PC-9 (cell line): ENCODE measurements at regions not wholly inside any gene's neighbourhood (a gene's known extent, or its start where the extent isn't known, plus 50 kb on each side); places are given as distances from the start of the nearest gene placed in this dataset.

Experiments
- BruUV-seq: library from RNA; stranded (reverse); fragments of 400-500 nt; replicated peaks from 2 replicates; lab custom pipeline; 2021; lab: Mats Ljungman, UMichigan
- CTCF ChIA-PET: fragments of 300-600 bp; sonication (Branson Sonifier 250); formaldehyde crosslinking; loops from one replicate; lab custom pipeline; 2022; ENCODE audit warnings: antibody characterized with exemption; lab: Charles Lee
- POLR2A ChIA-PET: fragments of 300-600 bp; sonication (Branson Sonifier 250); formaldehyde crosslinking; loops from one replicate; lab custom pipeline; 2022; ENCODE audit warnings: antibody characterized with exemption; ENCODE audit not compliant: unreplicated experiment; lab: Charles Lee
- DNase-seq, 2 experiments: peaks; one replicate each; pipeline versions ENCODE4 v3.0.0 to v3.0.0-alpha.2; 2015 to 2022; ENCODE audit warnings: mixed read lengths in 1 of 2
- H2AFZ ChIP-seq: fragments of 200-600 bp; sonication (generic); 2 replicates; pipeline ENCODE4 v1.8.1; 2017; ENCODE audit warnings: antibody characterized with exemption
- H3F3A ChIP-seq: fragments of 200-600 bp; sonication (generic); 2 replicates; pipeline ENCODE4 v1.8.1; 2017; ENCODE audit warnings: antibody characterized with exemption, mild to moderate bottlenecking, low read depth; ENCODE audit not compliant: insufficient read depth
- H3K27ac ChIP-seq: fragments of 200-600 bp; sonication (generic); 2 replicates; pipeline ENCODE4 v1.6.1; 2016; ENCODE audit warnings: mixed run types
- H3K27me3 ChIP-seq: fragments of 200-600 bp; sonication (generic); 2 replicates; pipeline ENCODE4 v1.6.1; 2016; ENCODE audit warnings: low read depth, mixed run types; ENCODE audit not compliant: insufficient read depth
- H3K36me3 ChIP-seq: fragments of 200-600 bp; sonication (generic); 2 replicates; pipeline ENCODE4 v1.6.1; 2016; ENCODE audit warnings: low read depth, mixed run types
- H3K4me1 ChIP-seq: fragments of 200-600 bp; sonication (generic); replicated peaks from 2 replicates; pipeline ENCODE4 v1.6.1; 2016; ENCODE audit warnings: mixed run types; ENCODE audit not compliant: insufficient read depth
- H3K4me2 ChIP-seq: fragments of 200-600 bp; sonication (generic); 2 replicates; pipeline ENCODE4 v1.6.1; 2017; ENCODE audit warnings: mixed run types
- H3K4me3 ChIP-seq: fragments of 200-600 bp; sonication (generic); 2 replicates; pipeline ENCODE4 v1.6.1; 2016; ENCODE audit warnings: mixed run types
- H3K79me2 ChIP-seq: fragments of 200-600 bp; sonication (generic); 2 replicates; pipeline ENCODE4 v1.6.1; 2017; ENCODE audit warnings: low read depth, mixed run types
- H3K9me2 ChIP-seq: fragments of 200-600 bp; sonication (generic); 2 replicates; pipeline ENCODE4 v1.8.1; 2017; ENCODE audit warnings: mild to moderate bottlenecking; ENCODE audit not compliant: insufficient read depth
- H3K9me3 ChIP-seq: fragments of 200-600 bp; sonication (generic); 2 replicates; pipeline ENCODE4 v1.8.1; 2016; ENCODE audit warnings: low read depth; ENCODE audit not compliant: insufficient read depth
- H4K20me1 ChIP-seq: fragments of 200-600 bp; sonication (generic); 2 replicates; pipeline ENCODE4 v1.8.1; 2017; ENCODE audit not compliant: insufficient read depth
- EZH2 ChIP-seq: fragments of 200-600 bp; sonication (generic); IDR thresholded peaks from 2 replicates; pipeline ENCODE4 v1.8.0; 2017; ENCODE audit warnings: antibody characterized with exemption, low read depth
- intact Hi-C: fragments of 100-400 bp; cut with micrococcal nuclease; formaldehyde crosslinking; loops from one replicate; pipeline ENCODE4 v1.10.0; 2022; ENCODE audit not compliant: unreplicated experiment
- TF ChIP-seq, protein P1 (sequence below): fragments of 200-600 bp; sonication (generic); conservative IDR thresholded peaks from 2 replicates; pipeline ENCODE4 v1.6.1; 2017; ENCODE audit warnings: mixed run types, antibody characterized with exemption, mild to moderate bottlenecking, moderate library complexity

DNA sequence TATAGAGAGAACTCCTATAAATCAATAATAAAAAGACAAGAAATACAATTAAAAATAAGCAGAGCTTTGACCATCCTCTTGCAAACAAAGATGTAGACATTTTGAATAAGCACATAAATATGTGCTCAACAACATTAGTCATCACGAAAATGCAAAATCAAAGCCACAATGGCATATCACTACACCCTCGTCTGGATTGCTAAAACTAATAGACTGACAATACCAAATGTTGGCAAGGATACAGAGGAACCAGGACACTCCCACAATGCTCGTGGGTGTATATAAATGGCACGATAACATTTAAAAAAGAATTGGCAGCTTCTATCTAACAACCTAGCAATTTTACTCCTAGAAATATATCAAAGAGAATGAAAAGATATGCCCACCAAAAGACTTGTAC lies 530.8 kb downstream of the HAPSTR1 start:
- POLR2A ChIA-PET = no interaction called here
- H3K4me2 ChIP-seq = no peak overlapping the region
- no peaks in the 10 kb centered on the region for H3F3A ChIP-seq
- no peak for DNase-seq
- no peak overlapping the region for H3K27ac ChIP-seq
- H3K4me1 ChIP-seq = no peaks in the 10 kb centered on the region
- no TSS peak for BruUV-seq
- H3K36me3 ChIP-seq = no peaks in the 10 kb centered on the region
- intact Hi-C loops = no loop called here
- CTCF ChIA-PET = no interaction called here
- no peak overlapping the region for H3K4me3 ChIP-seq
- TF ChIP-seq EZH2 = no peak
- TF ChIP-seq, protein P1, sequence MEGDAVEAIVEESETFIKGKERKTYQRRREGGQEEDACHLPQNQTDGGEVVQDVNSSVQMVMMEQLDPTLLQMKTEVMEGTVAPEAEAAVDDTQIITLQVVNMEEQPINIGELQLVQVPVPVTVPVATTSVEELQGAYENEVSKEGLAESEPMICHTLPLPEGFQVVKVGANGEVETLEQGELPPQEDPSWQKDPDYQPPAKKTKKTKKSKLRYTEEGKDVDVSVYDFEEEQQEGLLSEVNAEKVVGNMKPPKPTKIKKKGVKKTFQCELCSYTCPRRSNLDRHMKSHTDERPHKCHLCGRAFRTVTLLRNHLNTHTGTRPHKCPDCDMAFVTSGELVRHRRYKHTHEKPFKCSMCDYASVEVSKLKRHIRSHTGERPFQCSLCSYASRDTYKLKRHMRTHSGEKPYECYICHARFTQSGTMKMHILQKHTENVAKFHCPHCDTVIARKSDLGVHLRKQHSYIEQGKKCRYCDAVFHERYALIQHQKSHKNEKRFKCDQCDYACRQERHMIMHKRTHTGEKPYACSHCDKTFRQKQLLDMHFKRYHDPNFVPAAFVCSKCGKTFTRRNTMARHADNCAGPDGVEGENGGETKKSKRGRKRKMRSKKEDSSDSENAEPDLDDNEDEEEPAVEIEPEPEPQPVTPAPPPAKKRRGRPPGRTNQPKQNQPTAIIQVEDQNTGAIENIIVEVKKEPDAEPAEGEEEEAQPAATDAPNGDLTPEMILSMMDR = no peak
- no peak overlapping the region for H2AFZ ChIP-seq
- no peaks in the 10 kb centered on the region for H3K9me3 ChIP-seq
- H3K79me2 ChIP-seq = no peaks in the 10 kb centered on the region
- no peaks in the 10 kb centered on the region for H3K9me2 ChIP-seq
- H4K20me1 ChIP-seq = no peaks in the 10 kb centered on the region; the same call in 1 of the 2 replicates
- H3K27me3 ChIP-seq = no peaks in the 10 kb centered on the region

DNA sequence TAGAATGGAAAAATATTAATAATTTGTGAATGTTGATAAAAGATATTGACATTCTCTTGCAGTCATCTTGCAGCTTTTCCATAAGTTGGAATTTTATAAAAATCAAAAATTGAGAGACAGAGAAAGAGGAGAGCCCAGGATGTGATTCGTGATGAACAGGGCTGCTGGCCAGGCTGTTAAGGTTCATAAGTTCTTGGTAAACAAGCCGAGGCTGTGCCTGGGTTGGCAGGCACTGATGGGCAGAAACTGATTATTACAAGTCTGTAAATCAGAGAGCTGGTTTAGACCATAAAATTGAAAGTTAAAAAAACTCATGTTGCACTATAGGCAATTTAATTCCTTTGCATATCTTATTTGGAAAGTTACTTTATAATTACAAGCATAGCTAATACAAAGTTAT lies 533.7 kb downstream of the HAPSTR1 start:
- Histone ChIP-seq H3K4me3 (no peak overlapping the region), H4K20me1 (no peaks in the 10 kb centered on the region), H3K4me1 (no peaks in the 10 kb centered on the region), H2AFZ (no peak overlapping the region), H3K9me2 (no peaks in the 10 kb centered on the region), H3K27me3 (no peaks in the 10 kb centered on the region), H3K36me3 (no peaks in the 10 kb centered on the region), H3K9me3 (no peaks in the 10 kb centered on the region), H3K27ac (no peak overlapping the region), H3F3A (no peaks in the 10 kb centered on the region), H3K79me2 (no peaks in the 10 kb centered on the region), H3K4me2 (no peak overlapping the region)
- intact Hi-C loops = no loop called here
- DNase-seq = no peak
- ChIA-PET CTCF (no interaction called here), POLR2A (no interaction called here)
- TF ChIP-seq, protein P1 = no peak
- no peak for TF ChIP-seq EZH2
- no TSS peak for BruUV-seq

DNA sequence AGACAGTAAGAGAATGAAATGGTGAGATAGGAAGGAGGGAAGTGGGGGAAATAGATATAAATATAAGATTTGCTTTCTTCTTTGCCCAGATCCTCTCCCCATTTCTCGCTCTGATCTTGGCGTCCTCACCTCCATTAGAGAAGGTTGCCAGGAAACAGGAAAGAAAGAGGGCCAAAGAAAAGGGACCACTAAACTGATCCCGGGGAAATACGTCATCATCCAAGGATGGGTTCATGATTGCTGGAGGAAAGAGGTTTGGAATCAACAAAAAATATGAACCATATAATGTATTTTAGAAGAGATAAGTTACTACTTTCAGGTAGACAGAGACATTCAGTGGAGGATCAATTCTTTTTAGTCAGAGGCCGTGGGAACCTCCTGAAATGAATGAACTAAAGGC lies 536.0 kb downstream of the HAPSTR1 start:
- Histone ChIP-seq H3K27ac (no peak overlapping the region), H2AFZ (no peak overlapping the region), H3K9me3 (no peaks in the 10 kb centered on the region), H3K4me1 (no peaks in the 10 kb centered on the region), H3K79me2 (no peaks in the 10 kb centered on the region), H3K27me3 (no peaks in the 10 kb centered on the region), H3K4me2 (no peak overlapping the region), H3K4me3 (no peak overlapping the region), H3F3A (no peaks in the 10 kb centered on the region), H4K20me1 (no peaks in the 10 kb centered on the region), H3K9me2 (no peaks in the 10 kb centered on the region), H3K36me3 (no peaks in the 10 kb centered on the region)
- no TSS peak for BruUV-seq
- POLR2A ChIA-PET = no interaction called here
- CTCF ChIA-PET = no interaction called here
- TF ChIP-seq, protein P1 = no peak
- TF ChIP-seq EZH2 = no peak
- DNase-seq = no peak
- intact Hi-C loops = no loop called here
